GM12873 (cell line): ENCODE measurements at regions not wholly inside any gene's neighbourhood (a gene's known extent, or its start where the extent isn't known, plus 50 kb on each side); places are given as distances from the start of the nearest gene placed in this dataset.

Experiments
- CTCF ChIP-seq: IDR thresholded peaks from 2 replicates; pipeline ENCODE4 v1.5.1; 2012; ENCODE audit warnings: low read depth, mild to moderate bottlenecking, moderate library complexity, low read length, control low read depth; ENCODE audit not compliant: insufficient read depth; ENCODE audit errors: missing control alignments

- TF ChIP-seq CTCF = no peak
These were observed 229.7 kb downstream of the MAFB start for GRCh38 chr20:40459299-40459698.

- TF ChIP-seq CTCF = no peak
These were observed 231.6 kb downstream of the MAFB start for GRCh38 chr20:40457404-40457803.

GRCh38 chr20:40452758-40453157 is 236.3 kb downstream of the MAFB start:
- no peak for TF ChIP-seq CTCF

- TF ChIP-seq CTCF = no peak
These were observed 237.5 kb downstream of the MAFB start for GRCh38 chr20:40451552-40451951.

GRCh38 chr20:40449974-40450616 is 238.9 kb downstream of the MAFB start:
- TF ChIP-seq CTCF = no peak

- TF ChIP-seq CTCF = no peak
These were observed 239.8 kb downstream of the MAFB start for GRCh38 chr20:40449144-40449690.

GRCh38 chr20:40446888-40447287 is 242.1 kb downstream of the MAFB start:
- no peak for TF ChIP-seq CTCF
